SK-N-SH treated with all-trans-retinoic acid at 6 μM for 48 hours (cell line): ENCODE measurements at regions not wholly inside any gene's neighbourhood (a gene's known extent, or its start where the extent isn't known, plus 50 kb on each side); places are given as distances from the start of the nearest gene placed in this dataset.

ENCODE experiments used
- ATAC-seq: fragments of 200-7000 bp; cut with Tn5 transposase; 3 replicates; pipeline ENCODE4 v1.9.1; 2020; ENCODE audit warnings: mild to moderate bottlenecking, moderate library complexity
- ARNTL ChIP-seq: fragments of 450-650 bp; formaldehyde crosslinking; IDR thresholded peaks from 2 replicates; pipeline ENCODE4 v1.5.0; 2020; ENCODE audit warnings: low read depth, mild to moderate bottlenecking, moderate library complexity, borderline replicate concordance
- BACH2 ChIP-seq: fragments of 250-450 bp; sonication (Bioruptor Pico); IDR thresholded peaks from 2 replicates; pipeline ENCODE4 v1.9.0; 2021; ENCODE audit warnings: mild to moderate bottlenecking, borderline replicate concordance
- CSDC2 ChIP-seq: fragments of 250-450 bp; sonication (Bioruptor Pico); IDR thresholded peaks from 2 replicates; pipeline ENCODE4 v1.5.0; 2020; ENCODE audit warnings: mild to moderate bottlenecking, moderate library complexity
- ESRRG ChIP-seq: fragments of 250-450 bp; sonication (Bioruptor Pico); IDR thresholded peaks from 2 replicates; pipeline ENCODE4 v1.6.1; 2021; ENCODE audit warnings: mild to moderate bottlenecking
- GLIS3 ChIP-seq: fragments of 250-450 bp; sonication (Bioruptor Pico); IDR thresholded peaks from 2 replicates; pipeline ENCODE4 v1.5.0; 2020; ENCODE audit warnings: mild to moderate bottlenecking, moderate library complexity
- ISL1 ChIP-seq: fragments of 250-450 bp; sonication (Bioruptor Pico); IDR thresholded peaks from 2 replicates; pipeline ENCODE4 v2.1.2; 2022; ENCODE audit warnings: mild to moderate bottlenecking, moderate library complexity
- PPARA ChIP-seq: fragments of 250-450 bp; sonication (Bioruptor Pico); IDR thresholded peaks from 2 replicates; pipeline ENCODE4 v1.5.0; 2020; ENCODE audit warnings: mild to moderate bottlenecking, borderline replicate concordance
- RARB ChIP-seq: fragments of 250-450 bp; sonication (Bioruptor Pico); IDR thresholded peaks from 2 replicates; pipeline ENCODE4 v1.8.0; 2021; ENCODE audit warnings: mild to moderate bottlenecking, moderate library complexity
- SNAI2 ChIP-seq: fragments of 250-450 bp; sonication (Bioruptor Pico); IDR thresholded peaks from 2 replicates; pipeline ENCODE4 v1.5.0; 2020; ENCODE audit warnings: mild to moderate bottlenecking, moderate library complexity
- TCF4 ChIP-seq: fragments of 250-450 bp; sonication (Bioruptor Pico); IDR thresholded peaks from 2 replicates; pipeline ENCODE4 v1.8.0; 2021; ENCODE audit warnings: mild to moderate bottlenecking, moderate library complexity, borderline replicate concordance
- TOX ChIP-seq: fragments of 250-450 bp; sonication (Bioruptor Pico); IDR thresholded peaks from 2 replicates; pipeline ENCODE4 v1.8.0; 2021; ENCODE audit warnings: mild to moderate bottlenecking, moderate library complexity, borderline replicate concordance
- ZC3H10 ChIP-seq: fragments of 250-450 bp; sonication (Bioruptor Pico); IDR thresholded peaks from 2 replicates; pipeline ENCODE4 v1.5.1; 2021; ENCODE audit warnings: mild to moderate bottlenecking, moderate library complexity
- ZFP3 ChIP-seq: fragments of 250-450 bp; sonication (Bioruptor Pico); IDR thresholded peaks from 2 replicates; pipeline ENCODE4 v1.5.0; 2020; ENCODE audit warnings: mild to moderate bottlenecking, moderate library complexity
- ZFP30 ChIP-seq: fragments of 450-650 bp; formaldehyde crosslinking; IDR thresholded peaks from 2 replicates; pipeline ENCODE4 v1.5.0; 2022; ENCODE audit warnings: mild to moderate bottlenecking, moderate library complexity
- ZNF565 ChIP-seq: fragments of 450-650 bp; formaldehyde crosslinking; conservative IDR thresholded peaks from 2 replicates; pipeline ENCODE4 v1.5.0; 2020; ENCODE audit warnings: low read depth, mild to moderate bottlenecking, moderate library complexity
- ZNF70 ChIP-seq: fragments of 450-650 bp; formaldehyde crosslinking; IDR thresholded peaks from 2 replicates; pipeline ENCODE4 v1.5.0; 2020; ENCODE audit warnings: mild to moderate bottlenecking, moderate library complexity
- ZNF8 ChIP-seq: fragments of 450-650 bp; formaldehyde crosslinking; IDR thresholded peaks from 2 replicates; pipeline ENCODE4 v1.5.0; 2020; ENCODE audit warnings: mild to moderate bottlenecking, moderate library complexity
- TF ChIP-seq, protein P1 (sequence below): fragments of 250-450 bp; sonication (Bioruptor Pico); IDR thresholded peaks from 2 replicates; pipeline ENCODE4 v1.5.0; 2020; ENCODE audit warnings: mild to moderate bottlenecking, moderate library complexity
- TF ChIP-seq, protein P2 (sequence below): fragments of 250-450 bp; sonication (Bioruptor Pico); IDR thresholded peaks from 2 replicates; pipeline ENCODE4 v1.8.0; 2021; ENCODE audit warnings: low read depth, mild to moderate bottlenecking, moderate library complexity, borderline replicate concordance
- TF ChIP-seq, protein P3 (sequence below): fragments of 250-450 bp; sonication (Bioruptor Pico); IDR thresholded peaks from 2 replicates; pipeline ENCODE4 v1.5.1; 2021; ENCODE audit warnings: mild to moderate bottlenecking, moderate library complexity
- TF ChIP-seq, protein P4 (sequence below): fragments of 250-450 bp; sonication (Bioruptor Pico); IDR thresholded peaks from 2 replicates; pipeline ENCODE4 v1.5.1; 2020; ENCODE audit warnings: low read depth, mild to moderate bottlenecking, moderate library complexity

DNA sequence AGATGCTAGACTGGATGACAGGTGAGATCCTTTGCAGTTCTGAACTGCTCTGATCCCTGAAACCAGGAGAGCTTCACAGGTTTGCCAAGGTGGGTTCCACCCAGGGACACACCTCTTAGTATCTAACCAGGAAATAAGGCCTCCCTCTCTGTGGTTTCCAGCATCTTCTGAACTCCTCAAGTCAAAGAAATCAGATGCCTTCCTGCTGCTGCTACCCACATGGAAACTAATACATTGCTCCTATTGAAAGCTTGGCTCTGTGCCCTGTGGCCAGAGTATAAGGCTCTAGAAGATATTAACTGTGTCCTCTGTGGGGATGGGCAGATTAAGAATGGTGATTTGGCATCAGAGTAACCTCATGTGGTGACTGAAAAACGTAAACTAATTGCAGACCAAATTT, 75.0 kb upstream of the MRPS6 start:
- 0 out of 3 replicates have a peak, but pooled peaks have one; percentile 26 for ATAC-seq
- TF ChIP-seq, protein P1, sequence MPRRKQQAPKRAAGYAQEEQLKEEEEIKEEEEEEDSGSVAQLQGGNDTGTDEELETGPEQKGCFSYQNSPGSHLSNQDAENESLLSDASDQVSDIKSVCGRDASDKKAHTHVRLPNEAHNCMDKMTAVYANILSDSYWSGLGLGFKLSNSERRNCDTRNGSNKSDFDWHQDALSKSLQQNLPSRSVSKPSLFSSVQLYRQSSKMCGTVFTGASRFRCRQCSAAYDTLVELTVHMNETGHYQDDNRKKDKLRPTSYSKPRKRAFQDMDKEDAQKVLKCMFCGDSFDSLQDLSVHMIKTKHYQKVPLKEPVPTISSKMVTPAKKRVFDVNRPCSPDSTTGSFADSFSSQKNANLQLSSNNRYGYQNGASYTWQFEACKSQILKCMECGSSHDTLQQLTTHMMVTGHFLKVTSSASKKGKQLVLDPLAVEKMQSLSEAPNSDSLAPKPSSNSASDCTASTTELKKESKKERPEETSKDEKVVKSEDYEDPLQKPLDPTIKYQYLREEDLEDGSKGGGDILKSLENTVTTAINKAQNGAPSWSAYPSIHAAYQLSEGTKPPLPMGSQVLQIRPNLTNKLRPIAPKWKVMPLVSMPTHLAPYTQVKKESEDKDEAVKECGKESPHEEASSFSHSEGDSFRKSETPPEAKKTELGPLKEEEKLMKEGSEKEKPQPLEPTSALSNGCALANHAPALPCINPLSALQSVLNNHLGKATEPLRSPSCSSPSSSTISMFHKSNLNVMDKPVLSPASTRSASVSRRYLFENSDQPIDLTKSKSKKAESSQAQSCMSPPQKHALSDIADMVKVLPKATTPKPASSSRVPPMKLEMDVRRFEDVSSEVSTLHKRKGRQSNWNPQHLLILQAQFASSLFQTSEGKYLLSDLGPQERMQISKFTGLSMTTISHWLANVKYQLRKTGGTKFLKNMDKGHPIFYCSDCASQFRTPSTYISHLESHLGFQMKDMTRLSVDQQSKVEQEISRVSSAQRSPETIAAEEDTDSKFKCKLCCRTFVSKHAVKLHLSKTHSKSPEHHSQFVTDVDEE: no peak
- no peak for TF ChIP-seq ZNF8 (CRISPR knock-in tag)
- TF ChIP-seq TCF4 (CRISPR knock-in tag): no peak
- TF ChIP-seq RARB (CRISPR knock-in tag): no peak
- TF ChIP-seq, protein P2, sequence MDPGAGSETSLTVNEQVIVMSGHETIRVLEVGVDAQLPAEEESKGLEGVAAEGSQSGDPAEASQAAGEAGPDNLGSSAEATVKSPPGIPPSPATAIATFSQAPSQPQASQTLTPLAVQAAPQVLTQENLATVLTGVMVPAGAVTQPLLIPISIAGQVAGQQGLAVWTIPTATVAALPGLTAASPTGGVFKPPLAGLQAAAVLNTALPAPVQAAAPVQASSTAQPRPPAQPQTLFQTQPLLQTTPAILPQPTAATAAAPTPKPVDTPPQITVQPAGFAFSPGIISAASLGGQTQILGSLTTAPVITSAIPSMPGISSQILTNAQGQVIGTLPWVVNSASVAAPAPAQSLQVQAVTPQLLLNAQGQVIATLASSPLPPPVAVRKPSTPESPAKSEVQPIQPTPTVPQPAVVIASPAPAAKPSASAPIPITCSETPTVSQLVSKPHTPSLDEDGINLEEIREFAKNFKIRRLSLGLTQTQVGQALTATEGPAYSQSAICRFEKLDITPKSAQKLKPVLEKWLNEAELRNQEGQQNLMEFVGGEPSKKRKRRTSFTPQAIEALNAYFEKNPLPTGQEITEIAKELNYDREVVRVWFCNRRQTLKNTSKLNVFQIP (CRISPR knock-in tag): no peak
- TF ChIP-seq CSDC2 (CRISPR knock-in tag): no peak
- TF ChIP-seq ARNTL (CRISPR knock-in tag): no peak
- TF ChIP-seq ZNF565: no peak
- no peak for TF ChIP-seq ZNF70 (CRISPR knock-in tag)
- no peak for TF ChIP-seq BACH2
- TF ChIP-seq, protein P3, sequence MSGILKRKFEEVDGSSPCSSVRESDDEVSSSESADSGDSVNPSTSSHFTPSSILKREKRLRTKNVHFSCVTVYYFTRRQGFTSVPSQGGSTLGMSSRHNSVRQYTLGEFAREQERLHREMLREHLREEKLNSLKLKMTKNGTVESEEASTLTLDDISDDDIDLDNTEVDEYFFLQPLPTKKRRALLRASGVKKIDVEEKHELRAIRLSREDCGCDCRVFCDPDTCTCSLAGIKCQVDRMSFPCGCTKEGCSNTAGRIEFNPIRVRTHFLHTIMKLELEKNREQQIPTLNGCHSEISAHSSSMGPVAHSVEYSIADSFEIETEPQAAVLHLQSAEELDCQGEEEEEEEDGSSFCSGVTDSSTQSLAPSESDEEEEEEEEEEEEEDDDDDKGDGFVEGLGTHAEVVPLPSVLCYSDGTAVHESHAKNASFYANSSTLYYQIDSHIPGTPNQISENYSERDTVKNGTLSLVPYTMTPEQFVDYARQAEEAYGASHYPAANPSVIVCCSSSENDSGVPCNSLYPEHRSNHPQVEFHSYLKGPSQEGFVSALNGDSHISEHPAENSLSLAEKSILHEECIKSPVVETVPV: no peak

DNA sequence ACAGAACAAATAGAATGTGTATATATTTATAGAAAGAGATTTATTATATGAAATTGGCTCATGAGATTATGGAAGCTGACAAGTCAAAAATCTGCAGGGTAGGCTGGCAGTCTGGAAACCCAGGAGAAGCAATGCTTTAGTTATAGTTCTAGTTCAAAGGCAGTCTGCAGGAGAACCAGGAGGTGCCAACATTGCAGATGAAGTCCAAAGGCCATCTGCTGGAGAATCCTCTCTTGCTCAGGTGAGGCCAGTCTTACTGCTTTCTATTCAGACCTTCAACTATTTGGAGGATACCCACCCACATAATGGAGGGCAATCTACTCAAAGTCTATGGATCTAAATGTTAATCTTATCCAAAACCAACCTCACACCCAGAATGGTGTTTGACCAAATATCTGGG, 75.9 kb upstream of the MRPS6 start:
- no peak for ATAC-seq
- no peak for TF ChIP-seq TOX
- TF ChIP-seq, protein P1: no peak
- no peak for TF ChIP-seq GLIS3 (CRISPR knock-in tag)
- no peak for TF ChIP-seq ZC3H10 (CRISPR knock-in tag)
- TF ChIP-seq, protein P3: no peak
- no peak for TF ChIP-seq ZNF70 (CRISPR knock-in tag)
- TF ChIP-seq ZFP3 (CRISPR knock-in tag): no peak
- TF ChIP-seq, all 23 proteins: peak for 0

DNA sequence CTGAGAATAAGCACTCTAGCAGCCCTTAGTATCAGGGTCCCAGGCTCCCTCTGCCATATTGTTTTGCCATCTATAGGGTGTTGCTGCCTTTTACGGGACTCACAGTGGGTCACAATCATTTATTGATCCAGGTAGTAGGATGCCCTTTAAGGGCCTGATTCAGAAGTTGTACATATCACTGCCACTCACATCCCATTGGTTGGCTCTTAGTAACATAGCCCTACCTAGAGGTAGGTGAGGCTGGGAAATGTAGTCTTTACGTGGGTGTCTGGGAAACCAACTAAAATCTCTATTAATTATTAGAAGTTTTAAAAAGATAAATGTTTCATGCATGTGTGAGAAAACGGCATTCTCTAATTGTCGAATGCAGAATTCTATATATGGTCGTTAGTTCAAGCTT, 78.8 kb upstream of the ATP5PO start:
- ATAC-seq: no peak
- no peak for TF ChIP-seq ISL1 (CRISPR knock-in tag)
- TF ChIP-seq, protein P3: no peak
- no peak for TF ChIP-seq RARB (CRISPR knock-in tag)
- TF ChIP-seq ZFP30: no peak
- TF ChIP-seq, protein P4, sequence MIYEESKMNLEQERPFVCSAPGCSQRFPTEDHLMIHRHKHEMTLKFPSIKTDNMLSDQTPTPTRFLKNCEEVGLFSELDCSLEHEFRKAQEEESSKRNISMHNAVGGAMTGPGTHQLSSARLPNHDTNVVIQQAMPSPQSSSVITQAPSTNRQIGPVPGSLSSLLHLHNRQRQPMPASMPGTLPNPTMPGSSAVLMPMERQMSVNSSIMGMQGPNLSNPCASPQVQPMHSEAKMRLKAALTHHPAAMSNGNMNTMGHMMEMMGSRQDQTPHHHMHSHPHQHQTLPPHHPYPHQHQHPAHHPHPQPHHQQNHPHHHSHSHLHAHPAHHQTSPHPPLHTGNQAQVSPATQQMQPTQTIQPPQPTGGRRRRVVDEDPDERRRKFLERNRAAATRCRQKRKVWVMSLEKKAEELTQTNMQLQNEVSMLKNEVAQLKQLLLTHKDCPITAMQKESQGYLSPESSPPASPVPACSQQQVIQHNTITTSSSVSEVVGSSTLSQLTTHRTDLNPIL (CRISPR knock-in tag): no peak
- TF ChIP-seq TOX: no peak
- TF ChIP-seq ZNF70 (CRISPR knock-in tag): no peak
- no peak for TF ChIP-seq ZFP3 (CRISPR knock-in tag)
- no peak for TF ChIP-seq BACH2
- TF ChIP-seq ESRRG (CRISPR knock-in tag): no peak
- TF ChIP-seq ARNTL (CRISPR knock-in tag): no peak
- TF ChIP-seq PPARA (CRISPR knock-in tag): no peak
- TF ChIP-seq ZNF565: no peak
- TF ChIP-seq, protein P2 (CRISPR knock-in tag): no peak
- TF ChIP-seq GLIS3 (CRISPR knock-in tag): no peak
- TF ChIP-seq SNAI2 (CRISPR knock-in tag): no peak
- TF ChIP-seq CSDC2 (CRISPR knock-in tag): no peak
- no peak for TF ChIP-seq ZNF8 (CRISPR knock-in tag)
- no peak for TF ChIP-seq ZC3H10 (CRISPR knock-in tag)
- TF ChIP-seq, all 23 proteins: peak for 0
